ENCODE measurements at regions not wholly inside any gene's neighbourhood (a gene's known extent, or its start where the extent isn't known, plus 50 kb on each side); places are given as distances from the start of the nearest gene placed in this dataset.
"Not testable (repeated sequence)": the region's sequence is repeated elsewhere in the genome, so short reads cannot be mapped to it uniquely, and the experiment has no call there.

DNA sequence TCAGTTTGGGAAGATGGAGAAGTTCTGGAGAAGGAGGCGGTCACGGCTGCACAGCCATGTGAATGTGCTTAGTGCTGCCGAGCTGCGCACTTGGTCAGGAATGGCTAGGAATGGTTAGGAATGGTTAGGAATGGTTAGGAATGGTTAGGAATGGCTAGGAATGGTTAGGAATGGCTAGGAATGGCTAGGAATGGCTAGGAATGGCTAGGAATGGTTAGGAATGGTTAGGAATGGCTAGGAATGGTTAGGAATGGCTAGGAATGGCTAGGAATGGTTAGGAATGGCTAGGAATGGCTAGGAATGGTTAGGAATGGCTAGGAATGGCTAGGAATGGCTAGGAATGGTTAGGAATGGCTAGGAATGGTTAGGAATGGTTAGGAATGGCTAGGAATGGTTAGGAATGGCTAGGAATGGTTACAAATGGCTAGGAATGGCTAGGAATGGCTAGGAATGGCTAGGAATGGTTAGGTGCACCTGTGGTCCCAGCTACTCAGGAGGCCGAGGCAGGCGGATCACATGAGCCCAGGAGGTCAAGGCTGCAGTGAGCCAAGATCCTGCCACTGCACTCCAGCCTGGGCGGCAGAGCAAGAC lies 94.7 kb upstream of the PPP1R26 start:
- TF ChIP-seq, protein P1, sequence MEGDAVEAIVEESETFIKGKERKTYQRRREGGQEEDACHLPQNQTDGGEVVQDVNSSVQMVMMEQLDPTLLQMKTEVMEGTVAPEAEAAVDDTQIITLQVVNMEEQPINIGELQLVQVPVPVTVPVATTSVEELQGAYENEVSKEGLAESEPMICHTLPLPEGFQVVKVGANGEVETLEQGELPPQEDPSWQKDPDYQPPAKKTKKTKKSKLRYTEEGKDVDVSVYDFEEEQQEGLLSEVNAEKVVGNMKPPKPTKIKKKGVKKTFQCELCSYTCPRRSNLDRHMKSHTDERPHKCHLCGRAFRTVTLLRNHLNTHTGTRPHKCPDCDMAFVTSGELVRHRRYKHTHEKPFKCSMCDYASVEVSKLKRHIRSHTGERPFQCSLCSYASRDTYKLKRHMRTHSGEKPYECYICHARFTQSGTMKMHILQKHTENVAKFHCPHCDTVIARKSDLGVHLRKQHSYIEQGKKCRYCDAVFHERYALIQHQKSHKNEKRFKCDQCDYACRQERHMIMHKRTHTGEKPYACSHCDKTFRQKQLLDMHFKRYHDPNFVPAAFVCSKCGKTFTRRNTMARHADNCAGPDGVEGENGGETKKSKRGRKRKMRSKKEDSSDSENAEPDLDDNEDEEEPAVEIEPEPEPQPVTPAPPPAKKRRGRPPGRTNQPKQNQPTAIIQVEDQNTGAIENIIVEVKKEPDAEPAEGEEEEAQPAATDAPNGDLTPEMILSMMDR (IDR thresholded peaks at IDR 0.05) = not testable (repeated sequence)
- TF ChIP-seq POLR2A (IDR thresholded peaks at IDR 0.05) = not testable (repeated sequence)

Measured in breast epithelium (tissue), 3 donors.